HUES64 (cell line): ENCODE measurements at regions not wholly inside any gene's neighbourhood (a gene's known extent, or its start where the extent isn't known, plus 50 kb on each side); places are given as distances from the start of the nearest gene placed in this dataset.

ENCODE experiments used
- H3K27ac ChIP-seq: 2 replicates; pipeline ENCODE4 v1.7.0; 2013; ENCODE audit warnings: low read depth, low read length, inconsistent platforms
- H3K27me3 ChIP-seq: 2 replicates; pipeline ENCODE4 v1.6.1; 2013; ENCODE audit warnings: mild to moderate bottlenecking, low read length; ENCODE audit not compliant: insufficient read depth
- H3K36me3 ChIP-seq: 2 replicates; pipeline ENCODE4 v1.6.1; 2013; ENCODE audit warnings: mild to moderate bottlenecking, low read length; ENCODE audit not compliant: insufficient read depth
- H3K4me1 ChIP-seq: 2 replicates; pipeline ENCODE4 v1.6.1; 2013; ENCODE audit warnings: mild to moderate bottlenecking, low read length, moderate library complexity; ENCODE audit not compliant: insufficient read depth
- H3K4me3 ChIP-seq: 2 replicates; pipeline ENCODE4 v1.5.1; 2013; ENCODE audit warnings: mild to moderate bottlenecking, low read length, moderate library complexity
- H3K9ac ChIP-seq: 2 replicates; pipeline ENCODE4 v1.6.1; 2013; ENCODE audit warnings: mild to moderate bottlenecking, low read depth, low read length
- H3K9me3 ChIP-seq: 2 replicates; pipeline ENCODE4 v1.6.1; 2013; ENCODE audit warnings: low read depth, low read length; ENCODE audit not compliant: insufficient read depth
- whole genome bisulfite sequencing: fragments of 150-250, 120-280 bp; methylation state at CpG from one replicate; pipeline ENCODE4 v1.1.7; 2013; ENCODE audit warnings: missing lambda C conversion rate; 5-methylcytosine and 5-hydroxymethylcytosine counted together

DNA sequence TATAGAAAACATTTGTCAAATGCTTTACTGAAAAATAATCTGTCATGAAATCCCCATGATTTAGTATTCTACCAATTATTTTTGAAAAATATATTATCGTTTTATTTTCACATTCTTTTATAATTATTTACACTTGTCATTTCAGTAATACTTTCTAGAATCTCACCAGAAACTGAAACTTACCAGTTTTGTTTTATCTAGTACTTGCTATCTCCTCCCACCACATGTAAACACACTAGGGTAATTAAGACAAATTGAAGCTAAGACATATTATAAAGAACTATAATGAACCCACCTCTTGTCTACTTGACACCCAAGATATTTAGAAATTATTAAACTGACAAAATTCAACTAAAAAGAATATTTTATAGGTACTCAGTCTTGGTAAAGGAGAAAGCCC lies 51.5 kb upstream of the GRM3 start:
- WGBS: no CpG with 5 or more reads among the region's 1 CpG
- H3K4me3 ChIP-seq: no peak overlapping the region
- H3K27me3 ChIP-seq: no peaks in the 10 kb centered on the region
- no peaks in the 10 kb centered on the region for H3K36me3 ChIP-seq
- no peaks in the 10 kb centered on the region for H3K9me3 ChIP-seq
- no peak overlapping the region for H3K27ac ChIP-seq
- no peaks in the 10 kb centered on the region for H3K4me1 ChIP-seq
- H3K9ac ChIP-seq: no peak overlapping the region

DNA sequence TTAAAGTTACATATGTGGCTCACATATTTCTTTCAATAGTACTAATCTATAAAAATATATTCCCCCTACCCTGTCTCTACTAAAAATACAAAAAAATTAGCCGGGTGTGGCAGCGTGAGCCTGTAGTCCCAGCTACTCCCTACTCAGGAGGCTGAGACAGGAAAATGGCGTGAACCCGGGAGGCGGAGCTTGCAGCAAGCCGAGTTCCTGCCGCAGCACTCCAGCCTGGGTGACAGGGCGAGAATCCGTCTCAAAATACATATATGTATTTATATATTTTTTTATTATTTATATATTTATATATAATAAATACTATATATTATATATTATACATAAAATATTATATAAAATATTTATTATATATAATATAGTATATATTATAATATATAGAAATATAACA lies 69.7 kb upstream of the GRM3 start:
- Histone ChIP-seq H3K4me1 (no peaks in the 10 kb centered on the region), H3K9me3 (no peaks in the 10 kb centered on the region), H3K4me3 (no peak overlapping the region), H3K9ac (no peak overlapping the region), H3K27me3 (no peaks in the 10 kb centered on the region), H3K27ac (no peak overlapping the region), H3K36me3 (no peaks in the 10 kb centered on the region)
- 83% methylated on average over 6 of the region's 9 CpGs for WGBS

DNA sequence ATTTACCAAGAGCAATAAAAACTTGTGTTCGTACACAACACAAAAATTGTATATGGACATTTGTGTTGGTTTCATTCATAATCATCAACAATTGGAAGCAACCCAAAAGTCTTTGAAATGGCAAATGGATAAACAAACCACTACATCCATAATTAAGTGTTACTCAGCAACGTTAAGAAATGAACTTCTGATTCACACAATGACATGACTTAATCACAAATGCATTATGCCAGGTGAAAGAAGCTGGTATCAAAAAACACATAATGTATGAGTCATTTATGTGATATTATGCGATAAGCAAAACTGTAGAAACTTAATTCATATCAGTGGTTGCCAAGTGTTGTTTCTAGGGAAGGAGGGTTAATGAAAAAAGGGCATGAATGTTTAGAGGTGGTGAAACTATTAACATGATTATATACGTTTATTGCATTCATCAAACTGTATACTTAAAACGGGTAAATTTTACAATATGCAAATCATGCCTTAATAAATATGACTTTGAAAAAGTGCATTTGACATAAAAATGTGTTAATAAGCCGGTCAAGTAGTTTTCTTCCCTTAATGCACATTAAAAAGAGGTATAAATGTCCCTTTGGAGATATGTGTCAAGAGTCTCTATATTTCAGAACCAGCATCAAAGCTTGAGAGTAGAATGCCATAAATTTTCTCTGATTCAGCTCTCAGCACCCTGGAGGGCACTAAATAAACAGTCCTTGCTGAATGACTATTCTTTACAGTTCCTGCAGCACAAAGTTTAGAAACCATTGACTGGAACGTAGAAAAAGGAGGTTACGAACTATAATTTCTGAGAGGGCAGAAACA lies 84.8 kb upstream of the GRM3 start:
- Histone ChIP-seq H3K4me1 (no peaks in the 10 kb centered on the region), H3K9ac (no peak overlapping the region), H3K27me3 (no peaks in the 10 kb centered on the region), H3K4me3 (no peak overlapping the region), H3K36me3 (no peaks in the 10 kb centered on the region), H3K27ac (no peak overlapping the region), H3K9me3 (no peaks in the 10 kb centered on the region)
- WGBS: 87% methylated on average over 5 of the region's 8 CpGs

DNA sequence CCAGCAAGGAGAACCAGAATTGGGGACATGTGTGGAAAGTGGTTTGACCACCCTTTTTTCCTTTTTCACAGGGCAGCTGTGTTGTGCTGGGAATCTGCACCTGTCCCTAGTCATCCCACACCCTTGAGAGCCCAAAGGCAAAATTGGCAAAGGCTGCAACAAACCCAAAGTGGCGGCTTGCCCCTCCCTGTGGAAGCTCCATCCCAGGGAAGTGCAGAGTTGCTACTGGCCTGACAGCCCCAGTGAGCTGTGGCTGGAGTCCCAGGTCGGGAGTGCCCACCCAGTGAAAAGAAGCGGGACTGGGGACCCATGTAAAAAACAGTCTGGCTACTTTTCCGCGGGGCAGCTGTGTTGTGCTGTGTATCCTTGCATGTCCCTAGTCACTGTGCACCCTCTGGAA lies 109.1 kb upstream of the GRM3 start:
- Histone ChIP-seq H3K36me3 (no peaks in the 10 kb centered on the region), H3K4me1 (no peaks in the 10 kb centered on the region), H3K9me3 (no peaks in the 10 kb centered on the region), H3K4me3 (no peak overlapping the region), H3K27ac (no peak overlapping the region), H3K27me3 (no peaks in the 10 kb centered on the region), H3K9ac (no peak overlapping the region)
- 95% methylated on average over 5 of the region's 5 CpGs for WGBS

DNA sequence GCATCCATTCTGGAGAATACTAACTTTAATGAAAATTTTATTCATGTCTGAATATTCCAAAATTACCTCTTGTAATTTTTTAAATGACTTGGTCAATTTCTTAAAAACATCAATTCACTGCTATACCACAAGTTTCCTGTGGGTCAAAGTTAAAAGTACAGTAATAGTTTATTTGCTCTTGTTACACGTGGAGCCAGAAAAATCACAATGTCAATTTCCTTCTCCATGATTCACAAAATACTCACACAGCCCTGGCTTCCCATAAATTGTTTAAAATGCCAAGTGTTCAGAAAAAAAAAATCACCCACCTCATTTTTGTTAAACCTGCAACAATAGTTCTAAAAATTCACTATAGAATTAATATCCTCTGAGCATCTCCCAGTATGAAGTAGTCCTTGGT lies 139.5 kb upstream of the GRM3 start:
- H3K4me1 ChIP-seq: no peaks in the 10 kb centered on the region
- H3K9ac ChIP-seq: no peak overlapping the region
- no peak overlapping the region for H3K27ac ChIP-seq
- H3K4me3 ChIP-seq: no peak overlapping the region
- no peaks in the 10 kb centered on the region for H3K36me3 ChIP-seq
- no peaks in the 10 kb centered on the region for H3K27me3 ChIP-seq
- no peaks in the 10 kb centered on the region for H3K9me3 ChIP-seq
- WGBS: 90% methylated on average over 1 of the region's 1 CpG

DNA sequence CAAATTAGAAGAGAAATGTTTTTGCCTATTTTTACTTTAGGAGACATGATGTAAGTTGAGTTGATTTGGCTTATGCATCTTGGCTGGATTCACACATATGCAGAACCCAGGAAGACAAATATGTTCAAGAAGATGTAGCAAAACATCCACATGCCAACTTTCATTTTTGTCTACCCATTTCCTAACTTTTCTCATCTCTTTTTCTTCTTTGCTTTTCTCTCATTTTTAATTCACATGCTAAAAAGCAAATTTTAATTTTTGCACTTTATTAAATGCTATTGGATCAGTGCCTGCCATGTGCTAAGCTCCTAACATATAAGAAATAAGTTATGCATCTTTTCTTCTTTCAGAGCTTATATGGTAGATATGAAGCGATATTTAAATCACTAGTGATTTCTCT lies 143.7 kb upstream of the GRM3 start:
- no peak overlapping the region for H3K4me3 ChIP-seq
- no peaks in the 10 kb centered on the region for H3K36me3 ChIP-seq
- H3K9ac ChIP-seq: no peak overlapping the region
- no CpG with 5 or more reads among the region's 1 CpG for WGBS
- no peaks in the 10 kb centered on the region for H3K9me3 ChIP-seq
- no peaks in the 10 kb centered on the region for H3K27me3 ChIP-seq
- H3K27ac ChIP-seq: no peak overlapping the region
- no peaks in the 10 kb centered on the region for H3K4me1 ChIP-seq

DNA sequence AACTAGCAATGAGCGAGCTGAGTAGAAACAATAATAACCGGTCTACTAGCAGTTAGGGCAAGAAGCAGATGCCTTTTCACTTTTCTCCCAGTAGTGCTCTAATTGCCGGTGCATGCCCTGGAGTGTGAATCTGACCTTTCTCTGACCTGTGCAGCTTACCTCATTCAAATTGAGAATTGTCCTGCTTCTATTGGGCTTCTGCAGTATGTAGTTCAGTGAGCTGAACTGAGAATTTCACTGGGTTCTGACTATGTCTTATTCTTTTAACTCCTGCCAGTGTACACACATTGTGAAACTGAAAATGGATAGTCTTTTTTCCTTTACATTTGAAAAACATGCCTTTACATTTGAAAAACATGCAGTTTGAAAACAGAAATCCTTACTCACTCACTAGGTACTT lies 157.9 kb upstream of the GRM3 start:
- 87% methylated on average over 3 of the region's 3 CpGs for WGBS
- H3K27ac ChIP-seq: no peak overlapping the region

DNA sequence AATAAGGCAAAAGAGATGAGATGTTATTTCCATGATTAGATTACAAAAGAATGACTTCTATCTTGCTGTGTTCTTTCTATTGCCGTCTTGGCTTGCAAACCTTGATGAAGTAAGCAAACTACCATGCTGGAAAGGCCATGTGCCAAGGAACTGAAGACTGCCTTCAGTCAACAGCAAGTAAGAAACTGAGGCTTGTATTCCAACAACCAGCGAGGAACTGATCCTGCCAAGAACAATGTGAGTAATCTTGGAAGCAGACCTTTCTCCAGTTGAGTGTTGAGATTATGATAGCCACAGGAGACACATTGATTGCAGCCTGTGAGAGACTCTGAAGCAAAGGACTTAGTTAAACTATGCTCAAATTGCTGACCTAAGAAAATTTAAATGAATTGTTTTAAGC lies 164.6 kb upstream of the GRM3 start:
- no peak overlapping the region for H3K27ac ChIP-seq
- WGBS: 68% methylated on average over 2 of the region's 2 CpGs
- H3K4me1 ChIP-seq: no peaks in the 10 kb centered on the region
- no peak overlapping the region for H3K9ac ChIP-seq
- no peaks in the 10 kb centered on the region for H3K36me3 ChIP-seq
- H3K4me3 ChIP-seq: no peak overlapping the region
- no peaks in the 10 kb centered on the region for H3K9me3 ChIP-seq
- H3K27me3 ChIP-seq: no peaks in the 10 kb centered on the region

More for the DNA sequence above, 157.9 kb upstream of the GRM3 start:
- H3K27me3 ChIP-seq: no peaks in the 10 kb centered on the region
- H3K9ac ChIP-seq: no peak overlapping the region
- no peaks in the 10 kb centered on the region for H3K9me3 ChIP-seq
- no peaks in the 10 kb centered on the region for H3K36me3 ChIP-seq
- no peak overlapping the region for H3K4me3 ChIP-seq
- H3K4me1 ChIP-seq: no peaks in the 10 kb centered on the region

DNA sequence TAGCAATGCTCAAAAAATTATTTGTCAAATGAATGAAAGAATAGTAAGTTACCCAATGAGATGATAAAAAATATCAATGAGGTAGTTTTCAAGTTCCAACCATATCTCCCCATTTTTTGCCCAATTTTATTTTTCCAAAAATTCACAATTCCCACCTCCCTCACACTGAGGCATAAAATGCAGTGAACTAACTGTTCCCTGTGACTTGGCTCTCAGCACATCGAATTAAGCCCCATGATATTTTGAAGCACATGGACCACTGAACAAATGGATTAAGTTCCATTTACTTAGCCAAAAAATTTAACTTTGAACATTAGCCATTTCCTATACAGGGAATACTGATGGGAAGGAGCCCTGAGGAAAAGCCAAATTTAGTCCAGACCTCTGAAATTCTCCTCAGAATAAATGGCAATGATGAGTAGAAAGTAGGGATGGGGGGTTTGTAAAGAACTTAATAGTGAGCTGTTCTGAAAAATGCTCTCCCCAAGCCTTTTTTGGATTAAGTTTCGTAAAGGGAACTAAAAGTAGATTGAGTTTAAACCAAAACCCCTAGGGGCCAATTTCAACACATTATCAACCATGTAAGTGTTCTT lies 166.3 kb upstream of the GRM3 start:
- H3K9me3 ChIP-seq: no peaks in the 10 kb centered on the region
- H3K4me3 ChIP-seq: no peak overlapping the region
- no peaks in the 10 kb centered on the region for H3K27me3 ChIP-seq
- WGBS: 95% methylated on average over 1 of the region's 2 CpGs
- H3K36me3 ChIP-seq: no peaks in the 10 kb centered on the region
- no peak overlapping the region for H3K9ac ChIP-seq
- H3K4me1 ChIP-seq: no peaks in the 10 kb centered on the region
- no peak overlapping the region for H3K27ac ChIP-seq

DNA sequence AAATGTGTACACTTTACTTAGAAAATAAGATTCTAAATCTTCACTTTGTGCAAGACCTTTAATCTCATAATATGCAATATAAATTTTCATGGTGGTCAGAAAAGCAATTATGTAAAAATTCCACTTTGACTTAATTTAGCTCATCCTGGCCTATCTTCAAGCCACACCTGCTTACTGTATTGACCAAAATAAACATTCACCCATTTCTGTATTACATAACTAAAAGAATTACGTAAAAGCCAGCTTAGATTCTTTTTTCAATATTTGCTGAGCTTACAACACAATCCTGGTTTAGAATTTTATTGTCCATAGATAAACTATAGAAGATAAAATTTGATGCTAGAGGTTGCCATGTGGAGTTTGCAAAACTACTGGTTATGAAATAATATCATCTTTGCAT lies 172.9 kb upstream of the GRM3 start:
- no peaks in the 10 kb centered on the region for H3K4me1 ChIP-seq
- no peaks in the 10 kb centered on the region for H3K36me3 ChIP-seq
- H3K4me3 ChIP-seq: no peak overlapping the region
- 93% methylated on average over 1 of the region's 1 CpG for WGBS
- no peak overlapping the region for H3K9ac ChIP-seq
- no peaks in the 10 kb centered on the region for H3K9me3 ChIP-seq
- no peak overlapping the region for H3K27ac ChIP-seq
- H3K27me3 ChIP-seq: no peaks in the 10 kb centered on the region

DNA sequence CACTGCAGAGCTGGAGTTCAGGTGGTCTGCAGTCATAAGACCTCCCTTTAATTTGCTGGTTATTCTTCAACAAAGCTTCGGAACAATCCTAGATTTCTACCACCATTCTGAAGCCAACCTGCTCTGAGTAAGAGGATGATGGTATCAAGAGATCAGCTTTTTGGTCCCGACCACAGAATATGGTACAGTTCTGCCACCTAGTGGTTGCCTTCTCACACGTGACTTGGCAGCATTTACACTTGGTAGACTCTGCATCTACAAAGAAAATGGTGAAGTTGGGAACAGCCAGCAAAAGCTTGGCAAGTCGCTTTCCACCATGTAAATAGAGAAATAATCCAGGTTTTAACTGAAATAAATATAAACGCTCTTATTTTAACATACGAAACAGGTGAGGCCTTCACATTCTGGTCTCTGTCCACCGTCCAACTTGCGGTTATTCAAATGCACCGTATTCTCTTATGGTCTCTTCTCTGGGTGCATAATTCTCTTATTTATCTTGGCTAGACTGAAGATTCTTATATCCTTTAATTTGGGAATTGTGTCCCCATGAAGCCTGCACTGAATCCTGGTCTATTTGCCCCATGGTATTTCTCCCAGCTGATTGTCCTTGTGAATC lies 173.9 kb upstream of the GRM3 start:
- Histone ChIP-seq H3K36me3 (no peaks in the 10 kb centered on the region), H3K27me3 (no peaks in the 10 kb centered on the region), H3K4me1 (no peaks in the 10 kb centered on the region), H3K9me3 (no peaks in the 10 kb centered on the region), H3K27ac (no peak overlapping the region), H3K9ac (no peak overlapping the region), H3K4me3 (no peak overlapping the region)
- WGBS: 41% methylated on average over 8 of the region's 9 CpGs
